GM12878 (cell line): ENCODE measurements at regions not wholly inside any gene's neighbourhood (a gene's known extent, or its start where the extent isn't known, plus 50 kb on each side); places are given as distances from the start of the nearest gene placed in this dataset.

Source experiments
- EP300 ChIP-seq, 2 experiments: fragments of 150-350 bp in 1 of 2; IDR thresholded peaks; 2 replicates each; pipeline ENCODE4 v1.6.1; 2011 to 2012; ENCODE audit warnings: low read depth in 2 of 2, low read length in 2 of 2, borderline replicate concordance in 1 of 2, improper control_type of control experiment in 1 of 2, inconsistent platforms in 1 of 2; ENCODE audit not compliant: control insufficient read depth in 1 of 2
- POLR2A ChIP-seq: IDR thresholded peaks from 2 replicates; pipeline ENCODE4 v1.6.1; 2011; ENCODE audit warnings: low read depth, mild to moderate bottlenecking, low read length
- RFX5 ChIP-seq: IDR thresholded peaks from 2 replicates; pipeline ENCODE4 v1.6.1; 2011; ENCODE audit warnings: low read depth, low read length, improper control_type of control experiment
- TF ChIP-seq, protein P1 (sequence below), 3 experiments: IDR thresholded peaks in 2 of 3; conservative IDR thresholded peaks in 1 of 3; 2 replicates each; pipeline ENCODE4 v1.5.1; 2011; ENCODE audit warnings: low read depth in 3 of 3, low read length in 3 of 3, mild to moderate bottlenecking in 3 of 3, control low read depth in 2 of 3, moderate library complexity in 2 of 3, inconsistent platforms in 1 of 3, mixed read lengths in 1 of 3; ENCODE audit not compliant: control insufficient read depth in 2 of 3, insufficient read depth in 1 of 3; ENCODE audit errors: extremely low read depth in 1 of 3

DNA sequence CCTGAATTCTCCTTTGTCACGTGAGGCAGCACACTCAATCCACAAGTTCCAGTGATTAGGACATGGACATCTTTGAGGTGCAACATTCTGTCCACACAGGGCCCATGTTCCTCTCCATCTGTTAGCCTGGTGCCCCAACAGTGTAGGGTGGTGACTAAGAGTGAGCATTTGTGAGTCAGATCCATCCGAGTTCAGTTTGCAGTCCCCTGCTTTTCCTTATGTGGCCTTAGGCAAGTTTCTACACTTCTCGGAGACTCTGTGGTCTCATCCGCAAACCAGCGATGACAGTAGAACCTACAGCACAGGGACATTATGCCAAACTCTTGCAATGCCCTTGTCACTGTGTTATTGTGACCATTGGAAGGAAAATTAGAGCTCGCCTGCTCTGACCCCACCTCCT is 178.7 kb upstream of the CDH4 start:
- no peak for TF ChIP-seq POLR2A
- TF ChIP-seq, protein P1, sequence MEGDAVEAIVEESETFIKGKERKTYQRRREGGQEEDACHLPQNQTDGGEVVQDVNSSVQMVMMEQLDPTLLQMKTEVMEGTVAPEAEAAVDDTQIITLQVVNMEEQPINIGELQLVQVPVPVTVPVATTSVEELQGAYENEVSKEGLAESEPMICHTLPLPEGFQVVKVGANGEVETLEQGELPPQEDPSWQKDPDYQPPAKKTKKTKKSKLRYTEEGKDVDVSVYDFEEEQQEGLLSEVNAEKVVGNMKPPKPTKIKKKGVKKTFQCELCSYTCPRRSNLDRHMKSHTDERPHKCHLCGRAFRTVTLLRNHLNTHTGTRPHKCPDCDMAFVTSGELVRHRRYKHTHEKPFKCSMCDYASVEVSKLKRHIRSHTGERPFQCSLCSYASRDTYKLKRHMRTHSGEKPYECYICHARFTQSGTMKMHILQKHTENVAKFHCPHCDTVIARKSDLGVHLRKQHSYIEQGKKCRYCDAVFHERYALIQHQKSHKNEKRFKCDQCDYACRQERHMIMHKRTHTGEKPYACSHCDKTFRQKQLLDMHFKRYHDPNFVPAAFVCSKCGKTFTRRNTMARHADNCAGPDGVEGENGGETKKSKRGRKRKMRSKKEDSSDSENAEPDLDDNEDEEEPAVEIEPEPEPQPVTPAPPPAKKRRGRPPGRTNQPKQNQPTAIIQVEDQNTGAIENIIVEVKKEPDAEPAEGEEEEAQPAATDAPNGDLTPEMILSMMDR (IDR thresholded peaks at IDR 0.05 in 2 of 3, conservative IDR thresholded peaks at IDR 0.05 in 1 of 3; ENCODE audit: control insufficient read depth in 2 of 3, extremely low read depth in 1 of 3, insufficient read depth in 1 of 3, low read depth in 3 of 3, low read length in 3 of 3): no peak
- TF ChIP-seq EP300 (IDR thresholded peaks at IDR 0.05; ENCODE audit: borderline replicate concordance in 1 of 2, control insufficient read depth in 1 of 2, low read depth in 2 of 2, low read length in 2 of 2): no peak
- TF ChIP-seq RFX5: no peak
